PC-9 (cell line): ENCODE measurements at regions not wholly inside any gene's neighbourhood (a gene's known extent, or its start where the extent isn't known, plus 50 kb on each side); places are given as distances from the start of the nearest gene placed in this dataset.

Source experiments
- CTCF ChIP-seq: fragments of 200-600 bp; sonication (generic); conservative IDR thresholded peaks from 2 replicates; pipeline ENCODE4 v1.6.1; 2017; ENCODE audit warnings: mixed run types, antibody characterized with exemption, mild to moderate bottlenecking, moderate library complexity
- EZH2 ChIP-seq: fragments of 200-600 bp; sonication (generic); IDR thresholded peaks from 2 replicates; pipeline ENCODE4 v1.8.0; 2017; ENCODE audit warnings: antibody characterized with exemption, low read depth

- TF ChIP-seq CTCF (no peak), EZH2 (no peak)
Observed at GRCh38 chr4:24137671-24138601, 248.1 kb upstream of the PPARGC1A start.
